ENCODE measurements at regions not wholly inside any gene's neighbourhood (a gene's known extent, or its start where the extent isn't known, plus 50 kb on each side); places are given as distances from the start of the nearest gene placed in this dataset.
"Not testable (repeated sequence)": the region's sequence is repeated elsewhere in the genome, so short reads cannot be mapped to it uniquely, and the experiment has no call there.

DNA sequence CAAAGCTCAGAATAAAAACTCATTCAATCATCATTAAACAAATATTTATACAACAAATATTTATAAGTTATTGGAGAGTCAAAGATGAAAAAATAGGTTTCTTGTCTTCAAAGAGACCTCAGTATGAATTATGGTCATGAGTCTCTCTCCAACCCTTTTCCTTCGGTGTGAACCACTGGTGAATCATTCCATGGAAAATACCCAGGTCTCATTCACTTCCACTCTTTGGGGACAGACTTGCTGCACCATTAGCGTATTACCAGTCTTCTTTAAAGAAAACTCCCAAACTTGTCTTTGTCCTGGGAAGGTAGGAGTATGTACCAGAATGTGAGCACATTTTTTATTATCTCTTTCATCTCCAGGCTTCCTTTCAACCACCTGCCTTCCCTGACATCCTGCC lies 257.4 kb upstream of the RBMS1 start:
- H3K27ac ChIP-seq (ENCODE audit: low read depth, low read length) = peak overlapping the region; percentile 85
- peak overlapping the region; percentile 27; the same call in 1 of the 2 replicates for H3K4me3 ChIP-seq (ENCODE audit: low read depth, low read length)

DNA sequence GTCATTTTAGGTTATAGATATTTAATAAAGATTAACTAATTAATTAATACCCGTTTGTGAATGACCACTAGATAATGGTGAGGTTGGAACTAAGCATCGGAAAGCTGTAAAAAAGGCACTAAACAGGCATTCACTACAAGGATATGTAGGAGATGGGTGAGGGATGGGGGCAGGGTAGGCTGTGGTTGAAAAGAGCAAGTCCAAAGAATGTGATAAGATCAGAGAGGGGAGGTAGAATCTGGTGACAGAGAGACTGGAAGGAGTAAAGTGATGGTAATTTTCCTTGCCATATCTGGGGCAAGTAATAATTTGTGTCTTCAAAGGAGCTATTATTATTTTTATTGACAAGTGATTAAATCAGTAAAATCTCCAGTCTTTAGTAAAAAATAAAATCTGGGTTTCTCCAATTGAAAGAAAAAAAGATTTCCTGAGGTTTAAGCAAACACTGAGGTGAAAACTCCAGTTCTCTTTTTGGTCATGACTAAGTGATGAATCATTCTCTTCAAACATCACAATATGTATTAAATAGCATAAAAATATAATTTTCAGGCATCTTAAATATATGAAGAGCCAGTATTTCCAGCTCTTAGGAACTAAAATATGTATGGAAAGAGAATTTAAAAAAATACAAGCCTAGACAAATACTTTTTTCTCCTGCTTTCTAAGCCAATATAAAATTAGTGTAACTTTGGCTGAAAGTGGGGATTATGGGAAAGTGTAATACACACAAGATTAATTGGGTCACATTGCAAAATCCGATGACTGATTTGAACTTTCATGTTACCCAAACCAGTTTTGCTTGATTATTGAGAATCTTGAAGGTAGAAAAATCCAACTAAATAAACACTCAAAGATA lies 259.1 kb upstream of the RBMS1 start:
- H3K27me3 ChIP-seq (ENCODE audit: insufficient read depth, low read length) = no peaks in the 10 kb centered on the region
- H2AFZ ChIP-seq (ENCODE audit: low read length, unreplicated experiment) = peak overlapping the region; percentile 27
- no peaks in the 10 kb centered on the region for H3K79me2 ChIP-seq (ENCODE audit: control insufficient read depth, insufficient read depth, low read length, unreplicated experiment)
- H3K36me3 ChIP-seq (ENCODE audit: insufficient read depth, low read length) = peaks cover 4% of the 10 kb centered on the region
- H3K4me3 ChIP-seq (ENCODE audit: low read depth, low read length) = peak overlapping the region; percentile 8
- peak overlapping the region; percentile 85 for H3K27ac ChIP-seq (ENCODE audit: low read depth, low read length)
- peaks cover 44% of the 10 kb centered on the region for H3K4me1 ChIP-seq (ENCODE audit: control insufficient read depth, insufficient read depth, low read length, unreplicated experiment)

More for the DNA sequence above, 257.4 kb upstream of the RBMS1 start:
- Histone ChIP-seq H3K36me3 (ENCODE audit: insufficient read depth, low read length) (peaks cover 4% of the 10 kb centered on the region), H3K27me3 (ENCODE audit: insufficient read depth, low read length) (no peaks in the 10 kb centered on the region), H2AFZ (ENCODE audit: low read length, unreplicated experiment) (peak overlapping the region; percentile 27), H3K4me1 (ENCODE audit: control insufficient read depth, insufficient read depth, low read length, unreplicated experiment) (peaks cover 48% of the 10 kb centered on the region), H3K79me2 (ENCODE audit: control insufficient read depth, insufficient read depth, low read length, unreplicated experiment) (no peaks in the 10 kb centered on the region)

DNA sequence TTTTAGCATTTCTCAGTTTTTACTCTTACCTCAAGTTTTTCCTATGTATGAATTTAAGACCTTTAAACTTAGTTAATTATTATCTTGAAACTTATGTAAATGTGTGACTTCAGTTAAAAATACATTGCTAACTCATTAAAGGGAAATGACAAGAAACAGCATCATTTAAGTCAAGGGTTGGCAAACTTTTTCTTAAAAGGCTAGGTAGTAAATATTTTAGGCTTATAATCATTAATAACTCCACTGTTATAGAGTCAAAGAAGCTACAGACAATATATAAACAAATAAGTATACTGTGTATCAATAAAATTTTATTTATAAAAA lies 259.7 kb upstream of the RBMS1 start:
- H3K4me1 ChIP-seq (ENCODE audit: control insufficient read depth, insufficient read depth, low read length, unreplicated experiment) = peaks cover 39% of the 10 kb centered on the region
- H2AFZ ChIP-seq (ENCODE audit: low read length, unreplicated experiment) = peak overlapping the region; percentile 27
- peak overlapping the region; percentile 85 for H3K27ac ChIP-seq (ENCODE audit: low read depth, low read length)
- H3K36me3 ChIP-seq (ENCODE audit: insufficient read depth, low read length) = peaks cover 4% of the 10 kb centered on the region
- H3K4me3 ChIP-seq (ENCODE audit: low read depth, low read length) = peak overlapping the region; percentile 5; the same call in 1 of the 2 replicates
- H3K27me3 ChIP-seq (ENCODE audit: insufficient read depth, low read length) = no peaks in the 10 kb centered on the region
- H3K79me2 ChIP-seq (ENCODE audit: control insufficient read depth, insufficient read depth, low read length, unreplicated experiment) = no peaks in the 10 kb centered on the region

DNA sequence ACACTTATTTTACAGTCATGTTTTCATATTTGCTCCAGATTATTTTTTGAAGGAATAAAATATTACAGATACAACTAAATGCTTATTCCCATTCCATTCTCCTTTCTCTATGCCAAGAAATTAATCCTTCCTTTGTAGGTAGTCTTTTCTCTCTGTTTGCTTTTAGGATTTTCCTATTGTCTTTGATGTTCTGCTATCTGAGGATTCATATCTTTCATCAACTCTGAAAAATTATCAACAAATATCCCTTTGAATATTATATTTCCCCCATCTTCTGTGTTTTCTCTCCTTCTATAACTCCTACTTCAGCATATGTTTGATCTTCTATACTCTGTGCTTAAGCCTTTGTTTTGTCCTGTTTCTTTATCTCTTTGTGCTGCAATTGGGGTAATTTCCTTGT lies 260.4 kb upstream of the RBMS1 start:
- H3K36me3 ChIP-seq (ENCODE audit: insufficient read depth, low read length) = peaks cover 4% of the 10 kb centered on the region

DNA sequence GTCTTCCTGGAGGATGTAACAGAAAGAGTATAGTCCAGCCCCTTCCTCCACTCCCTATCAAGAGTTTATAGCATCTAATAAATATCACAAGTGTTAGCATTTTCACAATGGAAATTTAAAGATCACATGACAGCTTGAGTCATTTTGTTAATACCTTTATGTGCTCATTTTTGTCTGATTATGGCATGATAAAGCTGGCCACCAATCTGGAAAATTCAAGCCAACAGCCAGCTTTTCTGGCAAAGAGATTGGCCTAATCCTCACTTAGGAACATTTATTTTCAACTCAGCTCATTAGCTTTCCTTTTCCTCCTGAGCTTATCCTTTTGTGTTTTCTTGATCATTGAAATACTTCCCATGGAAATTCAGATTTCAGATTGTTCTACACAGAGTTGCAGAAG lies 262.9 kb upstream of the RBMS1 start:
- Histone ChIP-seq H3K4me1 (ENCODE audit: control insufficient read depth, insufficient read depth, low read length, unreplicated experiment) (peaks cover 18% of the 10 kb centered on the region), H3K27me3 (ENCODE audit: insufficient read depth, low read length) (no peaks in the 10 kb centered on the region), H2AFZ (ENCODE audit: low read length, unreplicated experiment) (no peak overlapping the region), H3K79me2 (ENCODE audit: control insufficient read depth, insufficient read depth, low read length, unreplicated experiment) (no peaks in the 10 kb centered on the region), H3K27ac (ENCODE audit: low read depth, low read length) (no peak overlapping the region), H3K4me3 (ENCODE audit: low read depth, low read length) (no peak overlapping the region), H3K36me3 (ENCODE audit: insufficient read depth, low read length) (peaks cover 4% of the 10 kb centered on the region)

More for the DNA sequence above, 260.4 kb upstream of the RBMS1 start:
- Histone ChIP-seq H3K27ac (ENCODE audit: low read depth, low read length) (peak overlapping the region; percentile 85; the same call in 1 of the 2 replicates), H3K4me3 (ENCODE audit: low read depth, low read length) (no peak overlapping the region), H3K27me3 (ENCODE audit: insufficient read depth, low read length) (no peaks in the 10 kb centered on the region), H3K4me1 (ENCODE audit: control insufficient read depth, insufficient read depth, low read length, unreplicated experiment) (peaks cover 33% of the 10 kb centered on the region), H3K79me2 (ENCODE audit: control insufficient read depth, insufficient read depth, low read length, unreplicated experiment) (no peaks in the 10 kb centered on the region), H2AFZ (ENCODE audit: low read length, unreplicated experiment) (no peak overlapping the region)

DNA sequence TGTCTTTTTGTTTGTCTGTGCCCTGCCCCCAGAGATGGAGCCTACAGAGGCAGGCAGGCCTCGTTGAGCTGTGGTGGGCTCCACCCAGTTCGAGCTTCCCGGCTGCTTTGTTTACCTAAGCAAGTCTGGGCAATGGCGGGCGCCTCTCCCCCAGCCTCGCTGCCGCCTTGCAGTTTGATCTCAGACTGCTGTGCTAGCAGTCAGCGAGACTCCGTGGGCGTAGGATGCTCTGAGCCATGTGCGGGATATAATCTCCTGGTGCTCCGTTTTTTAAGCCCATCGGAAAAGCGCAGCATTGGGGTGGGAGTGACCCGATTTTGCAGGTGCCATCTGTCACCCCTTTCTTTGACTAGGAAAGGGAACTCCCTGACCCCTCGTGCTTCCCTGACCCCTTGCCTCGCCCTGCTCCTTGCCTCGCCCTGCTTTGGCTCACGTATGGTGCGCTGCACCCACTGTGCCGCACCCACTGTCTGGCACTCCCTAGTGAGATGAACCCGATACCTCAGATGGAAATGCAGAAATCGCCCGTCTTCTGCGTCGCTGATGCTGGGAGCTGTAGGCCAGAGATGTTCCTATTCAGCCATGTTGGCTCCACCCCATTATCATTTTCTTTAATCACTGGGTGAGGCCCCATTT lies 269.0 kb upstream of the RBMS1 start:
- not testable (repeated sequence) for H2AFZ ChIP-seq (ENCODE audit: low read length, unreplicated experiment); H3K4me1 ChIP-seq (ENCODE audit: control insufficient read depth, insufficient read depth, low read length, unreplicated experiment); H3K4me3 ChIP-seq (ENCODE audit: low read depth, low read length); H3K27me3 ChIP-seq (ENCODE audit: insufficient read depth, low read length); H3K27ac ChIP-seq (ENCODE audit: low read depth, low read length); H3K36me3 ChIP-seq (ENCODE audit: insufficient read depth, low read length); H3K79me2 ChIP-seq (ENCODE audit: control insufficient read depth, insufficient read depth, low read length, unreplicated experiment)

DNA sequence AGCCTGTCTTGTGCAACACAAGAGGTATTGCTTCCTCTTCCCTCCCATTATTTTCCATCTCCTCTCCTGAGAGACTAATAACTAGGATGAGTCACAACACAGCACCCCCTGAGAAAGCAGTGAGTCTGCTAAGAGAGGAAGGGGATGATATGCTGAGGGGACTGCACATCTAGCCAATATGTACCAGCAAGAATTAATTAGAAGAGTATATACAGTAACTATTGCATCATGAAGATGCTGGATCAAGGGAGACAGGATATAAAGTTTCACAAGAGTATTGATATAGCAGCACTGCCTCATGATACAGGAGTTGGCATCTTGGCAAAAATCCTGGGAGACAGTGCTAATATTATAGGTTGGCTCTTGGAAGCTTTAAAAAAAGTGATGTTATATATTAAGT lies 289.9 kb upstream of the RBMS1 start:
- no peaks in the 10 kb centered on the region for H3K79me2 ChIP-seq (ENCODE audit: control insufficient read depth, insufficient read depth, low read length, unreplicated experiment)
- no peak overlapping the region for H2AFZ ChIP-seq (ENCODE audit: low read length, unreplicated experiment)
- no peaks in the 10 kb centered on the region for H3K4me1 ChIP-seq (ENCODE audit: control insufficient read depth, insufficient read depth, low read length, unreplicated experiment)
- H3K27ac ChIP-seq (ENCODE audit: low read depth, low read length) = no peak overlapping the region
- no peak overlapping the region for H3K4me3 ChIP-seq (ENCODE audit: low read depth, low read length)
- H3K36me3 ChIP-seq (ENCODE audit: insufficient read depth, low read length) = no peaks in the 10 kb centered on the region
- H3K27me3 ChIP-seq (ENCODE audit: insufficient read depth, low read length) = no peaks in the 10 kb centered on the region

DNA sequence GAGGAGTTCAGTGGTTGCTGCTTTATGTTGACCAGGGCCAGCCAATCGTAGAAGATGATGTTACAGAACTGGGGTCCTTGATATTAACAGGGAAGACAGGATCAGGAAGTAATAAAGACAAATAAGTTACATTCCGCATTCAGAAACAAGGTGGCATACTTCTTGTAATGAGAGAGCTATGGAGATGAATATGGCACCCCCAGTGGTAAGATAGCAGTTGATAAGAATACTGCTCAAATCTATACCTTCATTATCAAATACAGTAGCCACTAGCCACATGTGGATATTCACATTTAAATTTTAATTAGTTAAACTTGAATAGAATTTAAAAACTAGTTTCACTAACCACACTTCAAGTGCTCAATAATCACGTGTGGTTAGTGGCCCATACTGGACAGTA lies 290.4 kb upstream of the RBMS1 start:
- no peaks in the 10 kb centered on the region for H3K36me3 ChIP-seq (ENCODE audit: insufficient read depth, low read length)
- H3K27ac ChIP-seq (ENCODE audit: low read depth, low read length) = no peak overlapping the region
- H2AFZ ChIP-seq (ENCODE audit: low read length, unreplicated experiment) = no peak overlapping the region
- no peaks in the 10 kb centered on the region for H3K79me2 ChIP-seq (ENCODE audit: control insufficient read depth, insufficient read depth, low read length, unreplicated experiment)
- no peaks in the 10 kb centered on the region for H3K4me1 ChIP-seq (ENCODE audit: control insufficient read depth, insufficient read depth, low read length, unreplicated experiment)
- H3K27me3 ChIP-seq (ENCODE audit: insufficient read depth, low read length) = no peaks in the 10 kb centered on the region
- no peak overlapping the region for H3K4me3 ChIP-seq (ENCODE audit: low read depth, low read length)

DNA sequence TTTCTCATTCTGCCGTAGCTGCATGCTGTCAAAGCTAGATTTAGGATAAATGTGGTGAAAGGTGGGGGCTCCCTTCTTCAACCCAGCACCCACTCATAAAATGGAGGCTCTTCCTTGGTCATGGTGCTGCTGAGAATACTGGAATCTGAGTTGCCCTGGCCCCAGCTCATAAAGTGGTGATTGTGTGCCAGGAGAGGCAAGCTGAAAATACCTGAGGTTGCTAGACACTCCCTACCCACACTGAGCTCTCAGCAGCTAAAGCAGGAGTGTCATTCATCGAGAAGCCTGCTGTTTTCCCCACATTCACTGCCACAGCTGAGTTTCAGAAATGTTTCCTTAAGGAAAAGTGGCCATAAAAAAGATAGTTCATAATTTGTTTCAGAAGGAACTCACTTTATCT lies 297.1 kb upstream of the RBMS1 start:
- Histone ChIP-seq H3K36me3 (ENCODE audit: insufficient read depth, low read length) (no peaks in the 10 kb centered on the region), H3K27me3 (ENCODE audit: insufficient read depth, low read length) (no peaks in the 10 kb centered on the region), H2AFZ (ENCODE audit: low read length, unreplicated experiment) (no peak overlapping the region), H3K79me2 (ENCODE audit: control insufficient read depth, insufficient read depth, low read length, unreplicated experiment) (no peaks in the 10 kb centered on the region), H3K4me3 (ENCODE audit: low read depth, low read length) (no peak overlapping the region), H3K27ac (ENCODE audit: low read depth, low read length) (no peak overlapping the region), H3K4me1 (ENCODE audit: control insufficient read depth, insufficient read depth, low read length, unreplicated experiment) (no peaks in the 10 kb centered on the region)

DNA sequence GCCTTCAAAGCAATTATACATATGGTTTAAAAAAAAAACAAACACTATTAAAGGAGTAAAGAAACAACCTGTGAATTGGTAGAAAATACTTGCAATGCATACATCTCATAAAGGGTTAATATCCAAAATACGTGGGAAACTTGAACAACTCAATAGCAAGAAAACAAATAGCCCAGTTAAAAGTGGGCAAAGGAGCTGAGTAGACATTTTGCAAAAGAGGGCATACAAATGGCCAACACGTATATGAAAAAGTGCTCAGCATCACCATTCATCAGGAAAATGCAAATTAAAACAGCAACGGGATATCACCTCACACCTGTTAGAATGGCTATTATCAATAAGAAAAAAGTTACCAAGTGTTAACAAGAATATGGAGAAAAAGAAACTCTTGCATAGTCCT lies 298.3 kb upstream of the RBMS1 start:
- H3K36me3 ChIP-seq (ENCODE audit: insufficient read depth, low read length) = no peaks in the 10 kb centered on the region
- no peak overlapping the region for H3K27ac ChIP-seq (ENCODE audit: low read depth, low read length)
- no peaks in the 10 kb centered on the region for H3K27me3 ChIP-seq (ENCODE audit: insufficient read depth, low read length)
- no peak overlapping the region for H2AFZ ChIP-seq (ENCODE audit: low read length, unreplicated experiment)
- no peaks in the 10 kb centered on the region for H3K79me2 ChIP-seq (ENCODE audit: control insufficient read depth, insufficient read depth, low read length, unreplicated experiment)
- H3K4me3 ChIP-seq (ENCODE audit: low read depth, low read length) = no peak overlapping the region
- H3K4me1 ChIP-seq (ENCODE audit: control insufficient read depth, insufficient read depth, low read length, unreplicated experiment) = no peaks in the 10 kb centered on the region

DNA sequence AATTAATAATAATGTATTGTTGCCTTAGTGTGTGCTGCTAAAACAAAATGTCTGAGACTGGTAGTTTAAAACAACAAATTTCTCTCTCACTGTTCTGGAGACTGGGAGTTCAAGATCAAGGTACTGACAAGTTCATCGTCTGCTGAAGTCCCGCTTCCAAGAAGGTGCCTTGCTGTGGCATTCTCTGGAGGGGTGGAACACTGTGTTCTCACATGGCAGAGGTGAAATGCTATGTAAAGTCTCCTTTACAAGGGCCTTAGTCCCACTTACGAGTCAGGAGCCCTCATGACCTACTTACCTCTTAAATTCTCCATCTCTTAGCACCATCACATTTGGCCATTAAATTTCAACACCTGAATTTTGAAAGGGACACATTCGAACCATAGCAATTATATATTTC lies 299.2 kb upstream of the RBMS1 start:
- Histone ChIP-seq H3K4me1 (ENCODE audit: control insufficient read depth, insufficient read depth, low read length, unreplicated experiment) (no peaks in the 10 kb centered on the region), H3K27ac (ENCODE audit: low read depth, low read length) (no peak overlapping the region), H3K27me3 (ENCODE audit: insufficient read depth, low read length) (no peaks in the 10 kb centered on the region), H3K4me3 (ENCODE audit: low read depth, low read length) (no peak overlapping the region), H2AFZ (ENCODE audit: low read length, unreplicated experiment) (no peak overlapping the region), H3K36me3 (ENCODE audit: insufficient read depth, low read length) (no peaks in the 10 kb centered on the region), H3K79me2 (ENCODE audit: control insufficient read depth, insufficient read depth, low read length, unreplicated experiment) (no peaks in the 10 kb centered on the region)

All from ACC112 (cell line).